ENCODE measurements at regions not wholly inside any gene's neighbourhood (a gene's known extent, or its start where the extent isn't known, plus 50 kb on each side); places are given as distances from the start of the nearest gene placed in this dataset.

- no peak for DNase-seq
- no peak overlapping the region for H3K27ac ChIP-seq (ENCODE audit: low read depth, low read length)
- H3K4me3 ChIP-seq (ENCODE audit: low read length in 2 of 2), result no peak overlapping the region
- Mint-ChIP-seq H3K9me3 (peaks cover 0 to 3% (median 0%) of the 10 kb centered on the region in 8 donors), H3K36me3 (no peaks in the 10 kb centered on the region), H3K27me3 (peaks cover 2% of the 10 kb centered on the region in 2 donors), H3K27ac (no peak overlapping the region), H3K4me1 (no peaks in the 10 kb centered on the region), H3K4me3 (no peak overlapping the region)
- CTCF ChIA-PET (ENCODE audit: partially characterized antibody), result interaction anchor here (0.6 kb wide), 1 partner anchor 32 kb away, joined by 5 read pairs; no protein-coding TSS in a partner anchor
- intact Hi-C loops (cut with micrococcal nuclease), result no loop called here
- POLR2A ChIA-PET (ENCODE audit: partially characterized antibody), result no interaction called here
- no peaks in the 10 kb centered on the region for H3K36me3 ChIP-seq (ENCODE audit: insufficient read depth, low read length)
- H3K4me1 ChIP-seq (ENCODE audit: insufficient read depth, low read length), result no peaks in the 10 kb centered on the region
- no peaks in the 10 kb centered on the region for H3K27me3 ChIP-seq (ENCODE audit: insufficient read depth, low read length)
- H3K9me3 ChIP-seq (ENCODE audit: control insufficient read depth in 1 of 2, low read length in 2 of 2), result no peaks in the 10 kb centered on the region
Measured at GRCh38 chr10:29157321-29157720, 131.5 kb upstream of the LYZL1 start.

- DNase-seq, result no peak
- Mint-ChIP-seq H3K27me3 (peaks cover 2% of the 10 kb centered on the region in 2 donors), H3K27ac (no peak overlapping the region), H3K4me1 (no peaks in the 10 kb centered on the region), H3K9me3 (peaks cover 0 to 4% (median 0%) of the 10 kb centered on the region in 8 donors), H3K36me3 (no peaks in the 10 kb centered on the region), H3K4me3 (no peak overlapping the region)
- no peak overlapping the region for H3K27ac ChIP-seq (ENCODE audit: low read depth, low read length)
- H3K36me3 ChIP-seq (ENCODE audit: insufficient read depth, low read length), result no peaks in the 10 kb centered on the region
- ChIA-PET POLR2A (ENCODE audit: partially characterized antibody) (no interaction called here), CTCF (ENCODE audit: partially characterized antibody) (no interaction called here)
- no peak overlapping the region for H3K4me3 ChIP-seq (ENCODE audit: low read length in 2 of 2)
- intact Hi-C loops (cut with micrococcal nuclease), result no loop called here
- no peaks in the 10 kb centered on the region for H3K9me3 ChIP-seq (ENCODE audit: control insufficient read depth in 1 of 2, low read length in 2 of 2)
- H3K4me1 ChIP-seq (ENCODE audit: insufficient read depth, low read length), result no peaks in the 10 kb centered on the region
- H3K27me3 ChIP-seq (ENCODE audit: insufficient read depth, low read length), result no peaks in the 10 kb centered on the region
Measured at GRCh38 chr10:29158066-29158465, 130.8 kb upstream of the LYZL1 start.

GRCh38 chr10:29160150-29160617 lies 128.7 kb upstream of the LYZL1 start:
- CTCF ChIA-PET (ENCODE audit: partially characterized antibody), result no interaction called here
- H3K27ac Mint-ChIP-seq, result no peak overlapping the region
- H3K4me1 Mint-ChIP-seq, result no peaks in the 10 kb centered on the region

GRCh38 chr10:29163746-29164145 lies 125.1 kb upstream of the LYZL1 start:
- no peak overlapping the region for H3K4me3 Mint-ChIP-seq
- CTCF ChIA-PET (ENCODE audit: partially characterized antibody), result interaction anchor here (1.4 kb wide), 1 partner anchor 32 kb away, joined by 3 read pairs; no protein-coding TSS in a partner anchor
- peaks cover 0 to 2% of the 10 kb centered on the region in 2 donors for H3K27me3 Mint-ChIP-seq
- H3K27ac Mint-ChIP-seq, result no peak overlapping the region
- no peak overlapping the region for H3K27ac ChIP-seq (ENCODE audit: low read depth, low read length)
- H3K36me3 Mint-ChIP-seq, result no peaks in the 10 kb centered on the region
- H3K9me3 ChIP-seq (ENCODE audit: control insufficient read depth in 1 of 2, low read length in 2 of 2), result no peaks in the 10 kb centered on the region
- H3K4me3 ChIP-seq (ENCODE audit: low read length in 2 of 2), result no peak overlapping the region
- H3K27me3 ChIP-seq (ENCODE audit: insufficient read depth, low read length), result no peaks in the 10 kb centered on the region
- no peak for DNase-seq
- intact Hi-C loops (cut with micrococcal nuclease), result no loop called here
- peaks cover 0 to 17% (median 6%) of the 10 kb centered on the region in 8 donors for H3K9me3 Mint-ChIP-seq
- H3K36me3 ChIP-seq (ENCODE audit: insufficient read depth, low read length), result no peaks in the 10 kb centered on the region
- H3K4me1 Mint-ChIP-seq, result no peaks in the 10 kb centered on the region
- H3K4me1 ChIP-seq (ENCODE audit: insufficient read depth, low read length), result no peaks in the 10 kb centered on the region
- POLR2A ChIA-PET (ENCODE audit: partially characterized antibody), result no interaction called here

More at GRCh38 chr10:29160150-29160617, 128.7 kb upstream of the LYZL1 start:
- POLR2A ChIA-PET (ENCODE audit: partially characterized antibody), result no interaction called here
- intact Hi-C loops (cut with micrococcal nuclease), result no loop called here
- no peak overlapping the region for H3K27ac ChIP-seq (ENCODE audit: low read depth, low read length)
- H3K27me3 Mint-ChIP-seq, result peaks cover 2% of the 10 kb centered on the region in 2 donors
- peaks cover 0 to 5% (median 2%) of the 10 kb centered on the region in 8 donors for H3K9me3 Mint-ChIP-seq
- no peaks in the 10 kb centered on the region for H3K9me3 ChIP-seq (ENCODE audit: control insufficient read depth in 1 of 2, low read length in 2 of 2)
- H3K36me3 Mint-ChIP-seq, result no peaks in the 10 kb centered on the region
- no peak overlapping the region for H3K4me3 Mint-ChIP-seq
- H3K36me3 ChIP-seq (ENCODE audit: insufficient read depth, low read length), result no peaks in the 10 kb centered on the region
- H3K4me1 ChIP-seq (ENCODE audit: insufficient read depth, low read length), result no peaks in the 10 kb centered on the region
- no peak overlapping the region for H3K4me3 ChIP-seq (ENCODE audit: low read length in 2 of 2)
- H3K27me3 ChIP-seq (ENCODE audit: insufficient read depth, low read length), result no peaks in the 10 kb centered on the region
- DNase-seq, result no peak

- Histone ChIP-seq H3K9me3 (ENCODE audit: control insufficient read depth in 1 of 2, low read length in 2 of 2) (no peaks in the 10 kb centered on the region), H3K4me1 (ENCODE audit: insufficient read depth, low read length) (no peaks in the 10 kb centered on the region), H3K27ac (ENCODE audit: low read depth, low read length) (no peak overlapping the region), H3K27me3 (ENCODE audit: insufficient read depth, low read length) (no peaks in the 10 kb centered on the region), H3K36me3 (ENCODE audit: insufficient read depth, low read length) (no peaks in the 10 kb centered on the region), H3K4me3 (ENCODE audit: low read length in 2 of 2) (no peak overlapping the region)
- H3K36me3 Mint-ChIP-seq, result no peaks in the 10 kb centered on the region
- POLR2A ChIA-PET (ENCODE audit: partially characterized antibody), result no interaction called here
- no peaks in the 10 kb centered on the region for H3K4me1 Mint-ChIP-seq
- DNase-seq, result no peak
- H3K4me3 Mint-ChIP-seq, result no peak overlapping the region
- CTCF ChIA-PET (ENCODE audit: partially characterized antibody), result no interaction called here
- H3K27ac Mint-ChIP-seq, result no peak overlapping the region
- intact Hi-C loops (cut with micrococcal nuclease), result no loop called here
- peaks cover 0 to 39% (median 22%) of the 10 kb centered on the region in 8 donors for H3K9me3 Mint-ChIP-seq
- H3K27me3 Mint-ChIP-seq, result peaks cover 0 to 1% of the 10 kb centered on the region in 2 donors
Measured at GRCh38 chr10:29166713-29167112, 122.2 kb upstream of the LYZL1 start.

GRCh38 chr10:29169021-29169420 lies 119.8 kb upstream of the LYZL1 start:
- DNase-seq, result no peak
- no peaks in the 10 kb centered on the region for H3K4me1 ChIP-seq (ENCODE audit: insufficient read depth, low read length)
- no peaks in the 10 kb centered on the region for H3K36me3 ChIP-seq (ENCODE audit: insufficient read depth, low read length)
- H3K9me3 Mint-ChIP-seq, result peaks cover 0 to 44% (median 20%) of the 10 kb centered on the region in 8 donors
- H3K27me3 Mint-ChIP-seq, result peaks cover 0 to 1% of the 10 kb centered on the region in 2 donors
- ChIA-PET CTCF (ENCODE audit: partially characterized antibody) (no interaction called here), POLR2A (ENCODE audit: partially characterized antibody) (no interaction called here)
- no peak overlapping the region for H3K27ac ChIP-seq (ENCODE audit: low read depth, low read length)
- H3K4me1 Mint-ChIP-seq, result no peaks in the 10 kb centered on the region
- intact Hi-C loops (cut with micrococcal nuclease), result no loop called here
- no peak overlapping the region for H3K4me3 ChIP-seq (ENCODE audit: low read length in 2 of 2)
- H3K27me3 ChIP-seq (ENCODE audit: insufficient read depth, low read length), result no peaks in the 10 kb centered on the region
- no peaks in the 10 kb centered on the region for H3K36me3 Mint-ChIP-seq
- no peak overlapping the region for H3K4me3 Mint-ChIP-seq
- H3K27ac Mint-ChIP-seq, result no peak overlapping the region
- no peaks in the 10 kb centered on the region for H3K9me3 ChIP-seq (ENCODE audit: control insufficient read depth in 1 of 2, low read length in 2 of 2)

GRCh38 chr10:29171717-29172116 lies 117.2 kb upstream of the LYZL1 start:
- Histone ChIP-seq H3K36me3 (ENCODE audit: insufficient read depth, low read length) (no peaks in the 10 kb centered on the region), H3K4me1 (ENCODE audit: insufficient read depth, low read length) (no peaks in the 10 kb centered on the region), H3K27ac (ENCODE audit: low read depth, low read length) (no peak overlapping the region), H3K9me3 (ENCODE audit: control insufficient read depth in 1 of 2, low read length in 2 of 2) (no peaks in the 10 kb centered on the region), H3K27me3 (ENCODE audit: insufficient read depth, low read length) (no peaks in the 10 kb centered on the region), H3K4me3 (ENCODE audit: low read length in 2 of 2) (no peak overlapping the region)
- no peak overlapping the region for H3K4me3 Mint-ChIP-seq
- POLR2A ChIA-PET (ENCODE audit: partially characterized antibody), result no interaction called here
- no peaks in the 10 kb centered on the region for H3K36me3 Mint-ChIP-seq
- peaks cover 3 to 4% of the 10 kb centered on the region in 2 donors for H3K27me3 Mint-ChIP-seq
- no peak for DNase-seq
- peaks cover 0 to 37% (median 20%) of the 10 kb centered on the region in 8 donors for H3K9me3 Mint-ChIP-seq
- intact Hi-C loops (cut with micrococcal nuclease), result no loop called here
- CTCF ChIA-PET (ENCODE audit: partially characterized antibody), result no interaction called here
- H3K27ac Mint-ChIP-seq, result no peak overlapping the region
- H3K4me1 Mint-ChIP-seq, result no peaks in the 10 kb centered on the region

- Histone ChIP-seq H3K36me3 (ENCODE audit: insufficient read depth, low read length) (no peaks in the 10 kb centered on the region), H3K9me3 (ENCODE audit: control insufficient read depth in 1 of 2, low read length in 2 of 2) (no peaks in the 10 kb centered on the region), H3K27ac (ENCODE audit: low read depth, low read length) (no peak overlapping the region), H3K27me3 (ENCODE audit: insufficient read depth, low read length) (no peaks in the 10 kb centered on the region), H3K4me1 (ENCODE audit: insufficient read depth, low read length) (no peaks in the 10 kb centered on the region), H3K4me3 (ENCODE audit: low read length in 2 of 2) (no peak overlapping the region)
- Mint-ChIP-seq H3K27ac (no peak overlapping the region), H3K4me1 (no peaks in the 10 kb centered on the region), H3K27me3 (peaks cover 4 to 9% of the 10 kb centered on the region in 2 donors), H3K36me3 (no peaks in the 10 kb centered on the region), H3K9me3 (peaks cover 0 to 25% (median 13%) of the 10 kb centered on the region in 8 donors), H3K4me3 (no peak overlapping the region)
- DNase-seq, result no peak
- ChIA-PET POLR2A (ENCODE audit: partially characterized antibody) (no interaction called here), CTCF (ENCODE audit: partially characterized antibody) (no interaction called here)
- intact Hi-C loops (cut with micrococcal nuclease), result no loop called here
Measured at GRCh38 chr10:29174389-29174788, 114.5 kb upstream of the LYZL1 start.

Measured in CD4-positive, alpha-beta memory T cell (primary cell).